SU-DHL-6 (cell line): ENCODE measurements at regions not wholly inside any gene's neighbourhood (a gene's known extent, or its start where the extent isn't known, plus 50 kb on each side); places are given as distances from the start of the nearest gene placed in this dataset.

Experiments used
- H2AFZ ChIP-seq: fragments of 200-600 bp; sonication (generic); 2 replicates; pipeline ENCODE4 v1.6.1; 2014; ENCODE audit warnings: low read depth, mild to moderate bottlenecking, moderate library complexity, mixed read lengths, antibody characterized with exemption, low read length; ENCODE audit not compliant: severe bottlenecking
- H3F3A ChIP-seq: fragments of 200-600 bp; shearing (Covaris generic); 2 replicates; pipeline ENCODE4 v1.6.0; 2016; ENCODE audit warnings: antibody characterized with exemption, mild to moderate bottlenecking; ENCODE audit not compliant: insufficient read depth
- H3K27ac ChIP-seq: fragments of 200-600 bp; sonication (generic); 2 replicates; pipeline ENCODE4 v1.5.1; 2016; ENCODE audit warnings: low read depth, mild to moderate bottlenecking, low read length, moderate library complexity, mixed read lengths
- H3K27me3 ChIP-seq: fragments of 200-600 bp; sonication (generic), shearing (Covaris generic); 2 replicates; pipeline ENCODE4 v1.6.0; 2014; ENCODE audit warnings: mild to moderate bottlenecking, low read length
- H3K36me3 ChIP-seq: fragments of 200-600 bp; sonication (generic); 2 replicates; pipeline ENCODE4 v1.6.1; 2014; ENCODE audit warnings: mild to moderate bottlenecking, low read length, mixed read lengths
- H3K4me2 ChIP-seq: fragments of 300-600, 200-600 bp; shearing (Covaris generic), sonication (generic); 2 replicates; pipeline ENCODE4 v1.6.0; 2014; ENCODE audit warnings: low read length, low read depth, mild to moderate bottlenecking; ENCODE audit not compliant: poor library complexity, severe bottlenecking
- H3K4me3 ChIP-seq: fragments of 200-600 bp; sonication (generic); 2 replicates; pipeline ENCODE4 v1.5.1; 2014; ENCODE audit warnings: antibody characterized with exemption, low read length, mild to moderate bottlenecking, mixed read lengths; ENCODE audit not compliant: insufficient read depth, poor library complexity, severe bottlenecking
- H3K79me2 ChIP-seq: fragments of 200-600 bp; sonication (generic); 2 replicates; pipeline ENCODE4 v1.6.1; 2014; ENCODE audit warnings: mild to moderate bottlenecking, low read length, moderate library complexity; ENCODE audit not compliant: insufficient read depth
- H3K9ac ChIP-seq: fragments of 200-600 bp; sonication (generic); 2 replicates; pipeline ENCODE4 v1.7.0; 2014; ENCODE audit warnings: mild to moderate bottlenecking, low read length
- H3K9me2 ChIP-seq: fragments of 200-600 bp; sonication (generic); replicated peaks from 2 replicates; pipeline ENCODE4 v1.6.1; 2014; ENCODE audit warnings: low read length; ENCODE audit not compliant: insufficient read depth
- H3K9me3 ChIP-seq: fragments of 200-600 bp; sonication (generic); 2 replicates; pipeline ENCODE4 v1.6.1; 2014; ENCODE audit warnings: low read length, mixed read lengths; ENCODE audit not compliant: insufficient read depth
- H4K20me1 ChIP-seq: fragments of 200-600 bp; sonication (generic); 2 replicates; pipeline ENCODE4 v1.6.1; 2014; ENCODE audit warnings: low read depth, mild to moderate bottlenecking, antibody characterized with exemption, low read length, moderate library complexity, mixed read lengths
- EZH2phosphoT487 ChIP-seq: fragments of 200-600 bp; sonication (generic), shearing (Covaris generic); conservative IDR thresholded peaks from 2 replicates; pipeline ENCODE4 v1.6.1; 2018; ENCODE audit warnings: mild to moderate bottlenecking, antibody characterized with exemption, low read length, moderate library complexity, mixed read lengths
- TF ChIP-seq, protein P1 (sequence below): fragments of 200-600 bp; sonication (generic); IDR thresholded peaks from one replicate; pipeline ENCODE4 v1.5.1; 2017; ENCODE audit warnings: antibody characterized with exemption, mild to moderate bottlenecking, low read length, moderate library complexity; ENCODE audit not compliant: insufficient read depth, poor library complexity, severe bottlenecking

DNA sequence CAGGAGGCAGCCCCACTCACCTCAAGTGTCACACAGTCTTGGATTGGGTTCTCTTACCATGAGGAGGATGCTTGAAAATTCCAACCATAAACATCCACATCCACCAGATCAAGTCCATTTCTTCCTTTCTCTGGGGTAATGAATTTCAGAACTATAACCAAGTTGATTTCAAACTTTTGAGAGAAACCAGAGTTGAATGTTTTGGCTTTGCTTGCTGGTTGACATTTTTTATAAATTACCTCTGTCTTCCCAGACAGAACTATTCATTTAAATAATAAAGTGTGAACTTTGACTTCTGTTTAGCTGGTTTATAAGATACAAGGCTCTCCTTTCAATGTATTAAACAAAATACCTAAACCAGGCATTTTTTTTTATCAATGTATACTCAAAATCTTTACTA lies 550.7 kb downstream of the KCTD12 start:
- Histone ChIP-seq H4K20me1 (no peaks in the 10 kb centered on the region), H3K9me2 (no peaks in the 10 kb centered on the region), H2AFZ (no peak overlapping the region), H3K79me2 (no peaks in the 10 kb centered on the region), H3K36me3 (no peaks in the 10 kb centered on the region), H3K4me3 (no peak overlapping the region), H3K27me3 (no peaks in the 10 kb centered on the region), H3F3A (no peaks in the 10 kb centered on the region), H3K27ac (no peak overlapping the region), H3K4me2 (no peak overlapping the region), H3K9ac (no peak overlapping the region), H3K9me3 (no peaks in the 10 kb centered on the region)
- TF ChIP-seq, protein P1, sequence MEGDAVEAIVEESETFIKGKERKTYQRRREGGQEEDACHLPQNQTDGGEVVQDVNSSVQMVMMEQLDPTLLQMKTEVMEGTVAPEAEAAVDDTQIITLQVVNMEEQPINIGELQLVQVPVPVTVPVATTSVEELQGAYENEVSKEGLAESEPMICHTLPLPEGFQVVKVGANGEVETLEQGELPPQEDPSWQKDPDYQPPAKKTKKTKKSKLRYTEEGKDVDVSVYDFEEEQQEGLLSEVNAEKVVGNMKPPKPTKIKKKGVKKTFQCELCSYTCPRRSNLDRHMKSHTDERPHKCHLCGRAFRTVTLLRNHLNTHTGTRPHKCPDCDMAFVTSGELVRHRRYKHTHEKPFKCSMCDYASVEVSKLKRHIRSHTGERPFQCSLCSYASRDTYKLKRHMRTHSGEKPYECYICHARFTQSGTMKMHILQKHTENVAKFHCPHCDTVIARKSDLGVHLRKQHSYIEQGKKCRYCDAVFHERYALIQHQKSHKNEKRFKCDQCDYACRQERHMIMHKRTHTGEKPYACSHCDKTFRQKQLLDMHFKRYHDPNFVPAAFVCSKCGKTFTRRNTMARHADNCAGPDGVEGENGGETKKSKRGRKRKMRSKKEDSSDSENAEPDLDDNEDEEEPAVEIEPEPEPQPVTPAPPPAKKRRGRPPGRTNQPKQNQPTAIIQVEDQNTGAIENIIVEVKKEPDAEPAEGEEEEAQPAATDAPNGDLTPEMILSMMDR = no peak
- TF ChIP-seq EZH2phosphoT487 = no peak

GRCh38 chr13:76331943-76332712 lies 554.1 kb downstream of the KCTD12 start:
- Histone ChIP-seq H3K9me2 (no peaks in the 10 kb centered on the region), H4K20me1 (no peaks in the 10 kb centered on the region), H3K27ac (no peak overlapping the region), H3K9me3 (no peaks in the 10 kb centered on the region), H3K4me3 (no peak overlapping the region), H3F3A (no peaks in the 10 kb centered on the region), H3K27me3 (no peaks in the 10 kb centered on the region), H3K9ac (no peak overlapping the region), H3K4me2 (no peak overlapping the region), H3K36me3 (no peaks in the 10 kb centered on the region), H3K79me2 (no peaks in the 10 kb centered on the region), H2AFZ (no peak overlapping the region)
- no peak for TF ChIP-seq EZH2phosphoT487
- TF ChIP-seq, protein P1 = no peak

GRCh38 chr13:76330761-76331160 lies 555.4 kb downstream of the KCTD12 start:
- Histone ChIP-seq H3K27ac (no peak overlapping the region), H3K79me2 (no peaks in the 10 kb centered on the region), H2AFZ (no peak overlapping the region), H3K9me2 (no peaks in the 10 kb centered on the region), H3K27me3 (no peaks in the 10 kb centered on the region), H3K9me3 (no peaks in the 10 kb centered on the region), H3F3A (no peaks in the 10 kb centered on the region), H3K4me2 (no peak overlapping the region), H4K20me1 (no peaks in the 10 kb centered on the region), H3K4me3 (no peak overlapping the region), H3K9ac (no peak overlapping the region), H3K36me3 (no peaks in the 10 kb centered on the region)
- TF ChIP-seq, protein P1 = no peak
- TF ChIP-seq EZH2phosphoT487 = no peak
